Superior temporal gyrus (tissue), 1 donor: ENCODE measurements at regions not wholly inside any gene's neighbourhood (a gene's known extent, or its start where the extent isn't known, plus 50 kb on each side); places are given as distances from the start of the nearest gene placed in this dataset.

Source experiments
- DNase-seq: peaks from one replicate; pipeline ENCODE4 v3.0.0-alpha.2; 2016; ENCODE audit errors: extremely low spot score

- DNase-seq, result no peak
Measured at GRCh38 chr20:59431014-59431413, 130.6 kb downstream of the EDN3 start.

GRCh38 chr20:59434960-59435359 is 134.5 kb downstream of the EDN3 start:
- no peak for DNase-seq

- no peak for DNase-seq
Measured at GRCh38 chr20:59435518-59435917, 135.1 kb downstream of the EDN3 start.

GRCh38 chr20:59437601-59438031 is 137.2 kb downstream of the EDN3 start:
- no peak for DNase-seq

GRCh38 chr20:59438201-59438600 is 137.8 kb downstream of the EDN3 start:
- no peak for DNase-seq

GRCh38 chr20:59439243-59439642 is 138.8 kb downstream of the EDN3 start:
- no peak for DNase-seq

- no peak for DNase-seq
Measured at GRCh38 chr20:59441306-59441705, 140.9 kb downstream of the EDN3 start.

GRCh38 chr20:59441860-59442810 is 141.7 kb downstream of the EDN3 start:
- DNase-seq, result no peak

- no peak for DNase-seq
Measured at GRCh38 chr20:59443550-59443949, 143.1 kb downstream of the EDN3 start.

GRCh38 chr20:59446376-59446775 is 146.0 kb downstream of the EDN3 start:
- DNase-seq, result no peak

GRCh38 chr20:59448196-59448595 is 147.8 kb downstream of the EDN3 start:
- no peak for DNase-seq

GRCh38 chr20:59448851-59449444 is 148.5 kb downstream of the EDN3 start:
- DNase-seq, result no peak

- no peak for DNase-seq
Measured at GRCh38 chr20:59451066-59451630, 150.7 kb downstream of the EDN3 start.

- no peak for DNase-seq
Measured at GRCh38 chr20:59451641-59452040, 151.2 kb downstream of the EDN3 start.

GRCh38 chr20:59452856-59453255 is 151.5 kb upstream of the PHACTR3 start:
- no peak for DNase-seq

GRCh38 chr20:59453759-59454560 is 150.4 kb upstream of the PHACTR3 start:
- no peak for DNase-seq

- peak; percentile 78 for DNase-seq
Measured at GRCh38 chr20:59455402-59456341, 148.7 kb upstream of the PHACTR3 start.

GRCh38 chr20:59456342-59457279 is 147.7 kb upstream of the PHACTR3 start:
- no peak for DNase-seq

GRCh38 chr20:59458645-59459044 is 145.7 kb upstream of the PHACTR3 start:
- no peak for DNase-seq

- DNase-seq, result no peak
Measured at GRCh38 chr20:59459586-59459985, 144.8 kb upstream of the PHACTR3 start.
